Mesenchymal stem cell (in vitro differentiated cells and primary cell): ENCODE measurements at regions not wholly inside any gene's neighbourhood (a gene's known extent, or its start where the extent isn't known, plus 50 kb on each side); places are given as distances from the start of the nearest gene placed in this dataset.

Experiments
- DNase-seq: peaks from one replicate; pipeline ENCODE4 v3.0.0-alpha.2; 2013
- H2AFZ ChIP-seq: one replicate; pipeline ENCODE4 v1.6.1; 2013; ENCODE audit warnings: low read depth, mild to moderate bottlenecking, control low read depth, inconsistent platforms, low read length, moderate library complexity
- H2AK5ac ChIP-seq: 2 replicates; pipeline ENCODE4 v1.6.1; 2013; ENCODE audit warnings: low read length, moderate library complexity, mild to moderate bottlenecking, inconsistent platforms; ENCODE audit not compliant: severe bottlenecking
- H2BK120ac ChIP-seq: one replicate; pipeline ENCODE4 v1.6.1; 2013; ENCODE audit warnings: low read depth, mild to moderate bottlenecking, inconsistent platforms, low read length, moderate library complexity
- H2BK12ac ChIP-seq, 2 experiments: one replicate each; pipeline ENCODE4 v1.6.1; 2013; ENCODE audit warnings: inconsistent platforms in 2 of 2, low read length in 2 of 2, mild to moderate bottlenecking in 2 of 2, moderate library complexity in 2 of 2, control low read depth in 1 of 2
- H2BK15ac ChIP-seq: one replicate; pipeline ENCODE4 v1.6.1; 2013; ENCODE audit warnings: mild to moderate bottlenecking, low read depth, inconsistent platforms; ENCODE audit not compliant: poor library complexity, severe bottlenecking
- H2BK5ac ChIP-seq: 2 replicates; pipeline ENCODE4 v1.6.1; 2013; ENCODE audit warnings: low read depth, mild to moderate bottlenecking, low read length, control low read depth, inconsistent platforms; ENCODE audit not compliant: poor library complexity, severe bottlenecking
- H3K14ac ChIP-seq, 2 experiments: one replicate each; pipeline ENCODE4 v1.6.1; 2013; ENCODE audit warnings: inconsistent platforms in 2 of 2, low read length in 2 of 2, control low read depth in 1 of 2, mild to moderate bottlenecking in 1 of 2, moderate library complexity in 1 of 2
- H3K18ac ChIP-seq, 2 experiments: one replicate each; pipeline ENCODE4 v1.6.1; 2013; ENCODE audit warnings: inconsistent platforms in 2 of 2, low read length in 2 of 2, control low read depth in 1 of 2, low read depth in 1 of 2, mild to moderate bottlenecking in 1 of 2
- H3K23ac ChIP-seq, 2 experiments: one replicate each; pipeline ENCODE4 v1.6.1; 2013; ENCODE audit warnings: inconsistent platforms in 2 of 2, low read length in 2 of 2, mild to moderate bottlenecking in 2 of 2, moderate library complexity in 2 of 2, control low read depth in 1 of 2
- H3K27ac ChIP-seq: 2 replicates; pipeline ENCODE4 v1.5.1; 2013; ENCODE audit warnings: mild to moderate bottlenecking, moderate library complexity, low read length, control low read depth, inconsistent platforms; ENCODE audit not compliant: poor library complexity, severe bottlenecking
- H3K27me3 ChIP-seq, 2 experiments: 2 replicates each; pipeline versions ENCODE4 v1.6.1 to v1.7.0; 2013; ENCODE audit warnings: low read length in 2 of 2, mild to moderate bottlenecking in 2 of 2, moderate library complexity in 2 of 2, control low read depth in 1 of 2, inconsistent platforms in 1 of 2; ENCODE audit not compliant: control insufficient read depth in 1 of 2, insufficient read depth in 1 of 2
- H3K36me3 ChIP-seq, 2 experiments: 2 replicates each; pipeline versions ENCODE4 v1.6.1 to v1.7.0; 2013; ENCODE audit warnings: low read length in 2 of 2, control low read depth in 1 of 2, inconsistent platforms in 1 of 2, low read depth in 1 of 2, mild to moderate bottlenecking in 1 of 2; ENCODE audit not compliant: insufficient read depth in 2 of 2, control insufficient read depth in 1 of 2
- H3K4ac ChIP-seq, 2 experiments: one replicate each; pipeline ENCODE4 v1.6.1; 2013; ENCODE audit warnings: inconsistent platforms in 2 of 2, low read length in 2 of 2, mild to moderate bottlenecking in 2 of 2, moderate library complexity in 2 of 2, control low read depth in 1 of 2, low read depth in 1 of 2
- H3K4me1 ChIP-seq: 2 replicates; pipeline ENCODE4 v1.6.1; 2013; ENCODE audit warnings: low read depth, low read length, control low read depth; ENCODE audit not compliant: control insufficient read depth, insufficient read depth
- H3K4me2 ChIP-seq: 2 replicates; pipeline ENCODE4 v1.6.1; 2013; ENCODE audit warnings: low read length, mild to moderate bottlenecking, inconsistent platforms; ENCODE audit not compliant: poor library complexity, severe bottlenecking
- H3K4me3 ChIP-seq, 2 experiments: 2 replicates each; pipeline versions ENCODE4 v1.5.1 to v1.7.0; 2013; ENCODE audit warnings: low read length in 2 of 2, mild to moderate bottlenecking in 2 of 2, control low read depth in 1 of 2, low read depth in 1 of 2; ENCODE audit not compliant: insufficient read depth in 1 of 2
- H3K79me1 ChIP-seq: replicated peaks from 2 replicates; pipeline ENCODE4 v1.6.1; 2013; ENCODE audit warnings: mild to moderate bottlenecking, control low read depth, low read length, inconsistent platforms; ENCODE audit not compliant: poor library complexity, severe bottlenecking
- H3K9ac ChIP-seq: 2 replicates; pipeline ENCODE4 v1.7.0; 2013; ENCODE audit warnings: mild to moderate bottlenecking, low read length, moderate library complexity
- H3K9me3 ChIP-seq: 2 replicates; pipeline ENCODE4 v1.7.0; 2013; ENCODE audit warnings: mild to moderate bottlenecking, low read length; ENCODE audit not compliant: control insufficient read depth
- H4K8ac ChIP-seq: one replicate; pipeline ENCODE4 v1.6.1; 2013; ENCODE audit warnings: inconsistent platforms, mild to moderate bottlenecking, low read length, moderate library complexity
- H4K91ac ChIP-seq: one replicate; pipeline ENCODE4 v1.6.1; 2013; ENCODE audit warnings: mild to moderate bottlenecking, low read length, inconsistent platforms
- WGBS: methylation state at CpG from one replicate; pipeline ENCODE4 v1.1.7; 2013; ENCODE audit warnings: mixed read lengths; 5-methylcytosine and 5-hydroxymethylcytosine counted together

DNA sequence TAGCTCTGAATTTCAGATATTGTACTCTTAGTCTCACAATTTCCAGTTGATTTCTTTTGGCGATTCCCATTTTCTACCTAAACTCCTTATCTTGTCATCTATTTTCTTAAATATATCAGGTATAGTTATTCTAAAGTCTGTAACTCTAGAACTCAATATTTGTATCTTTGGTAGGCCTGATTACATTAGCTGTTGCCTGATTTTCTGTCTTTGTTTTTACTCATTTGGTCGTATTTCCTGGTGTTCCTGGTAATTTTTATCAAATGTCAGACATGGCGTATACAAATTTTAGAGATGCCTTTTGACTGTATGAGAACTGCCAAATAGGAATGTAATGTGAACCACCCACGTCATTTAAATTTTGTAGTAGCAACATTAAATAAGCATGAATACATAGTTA is 266.7 kb downstream of the ZNF536 start:
- no peak overlapping the region for H2AK5ac ChIP-seq
- no peak overlapping the region for H2BK120ac ChIP-seq
- no peak overlapping the region for H3K9ac ChIP-seq
- no peak overlapping the region for H2BK5ac ChIP-seq
- no peak overlapping the region for H4K91ac ChIP-seq
- no peak overlapping the region for H4K8ac ChIP-seq
- no peaks in the 10 kb centered on the region for H3K36me3 ChIP-seq
- no peak overlapping the region for H3K27ac ChIP-seq
- no peak overlapping the region for H2AFZ ChIP-seq
- no peak for DNase-seq
- H2BK15ac ChIP-seq, result no peak overlapping the region
- no peaks in the 10 kb centered on the region for H3K79me1 ChIP-seq
- no peak overlapping the region for H3K23ac ChIP-seq
- no peak overlapping the region for H3K14ac ChIP-seq
- H3K4ac ChIP-seq, result no peak overlapping the region
- no peaks in the 10 kb centered on the region for H3K9me3 ChIP-seq
- H2BK12ac ChIP-seq, result no peak overlapping the region
- 71% methylated on average over 2 of the region's 4 CpGs for WGBS
- no peak overlapping the region for H3K18ac ChIP-seq
- no peak overlapping the region for H3K4me2 ChIP-seq
- no peaks in the 10 kb centered on the region for H3K4me1 ChIP-seq
- no peak overlapping the region for H3K4me3 ChIP-seq
- H3K27me3 ChIP-seq, result peaks cover 0 to 47% of the 10 kb centered on the region in 2 experiments

- Histone ChIP-seq H2BK12ac (no peak overlapping the region), H3K9ac (no peak overlapping the region), H3K4me2 (no peak overlapping the region), H3K27me3 (peaks cover 0 to 45% of the 10 kb centered on the region in 2 experiments), H3K79me1 (no peaks in the 10 kb centered on the region), H2BK120ac (no peak overlapping the region), H4K8ac (no peak overlapping the region), H3K27ac (no peak overlapping the region), H2AK5ac (no peak overlapping the region), H2AFZ (no peak overlapping the region), H3K14ac (no peak overlapping the region), H3K9me3 (no peaks in the 10 kb centered on the region), H2BK5ac (no peak overlapping the region), H3K4ac (no peak overlapping the region), H3K23ac (no peak overlapping the region), H3K4me1 (no peaks in the 10 kb centered on the region), H3K18ac (no peak overlapping the region), H4K91ac (no peak overlapping the region), H3K4me3 (no peak overlapping the region), H2BK15ac (no peak overlapping the region), H3K36me3 (no peaks in the 10 kb centered on the region)
- DNase-seq, result no peak
- WGBS, result 45% methylated on average over 2 of the region's 2 CpGs
These were observed 265.7 kb downstream of the ZNF536 start for GRCh38 chr19:30637926-30638325.

GRCh38 chr19:30634996-30635975 is 263.1 kb downstream of the ZNF536 start:
- 78% methylated on average over 20 of the region's 20 CpGs for whole genome bisulfite sequencing
- Histone ChIP-seq H3K79me1 (no peaks in the 10 kb centered on the region), H3K14ac (no peak overlapping the region), H4K8ac (no peak overlapping the region), H3K4me1 (no peaks in the 10 kb centered on the region), H3K18ac (no peak overlapping the region), H3K27ac (no peak overlapping the region), H2AK5ac (no peak overlapping the region), H2BK15ac (no peak overlapping the region), H3K4me2 (no peak overlapping the region), H3K23ac (no peak overlapping the region), H3K4me3 (no peak overlapping the region), H3K27me3 (peaks cover 0 to 29% of the 10 kb centered on the region in 2 experiments), H3K4ac (no peak overlapping the region), H3K9me3 (no peaks in the 10 kb centered on the region), H3K36me3 (no peaks in the 10 kb centered on the region), H4K91ac (no peak overlapping the region), H3K9ac (no peak overlapping the region), H2BK12ac (no peak overlapping the region), H2AFZ (no peak overlapping the region), H2BK120ac (no peak overlapping the region), H2BK5ac (no peak overlapping the region)
- no peak for DNase-seq

GRCh38 chr19:30634131-30634830 is 262.1 kb downstream of the ZNF536 start:
- no peak overlapping the region for H3K23ac ChIP-seq
- H3K9me3 ChIP-seq, result no peaks in the 10 kb centered on the region
- H4K91ac ChIP-seq, result no peak overlapping the region
- 88% methylated on average over 19 of the region's 19 CpGs for WGBS
- no peak overlapping the region for H3K4me3 ChIP-seq
- no peak overlapping the region for H3K14ac ChIP-seq
- no peak overlapping the region for H3K18ac ChIP-seq
- no peak overlapping the region for H2BK120ac ChIP-seq
- H2BK5ac ChIP-seq, result no peak overlapping the region
- no peak overlapping the region for H3K27ac ChIP-seq
- no peak overlapping the region for H2BK12ac ChIP-seq
- no peak for DNase-seq
- H3K27me3 ChIP-seq, result peaks cover 0 to 35% of the 10 kb centered on the region in 2 experiments
- H3K9ac ChIP-seq, result no peak overlapping the region
- no peaks in the 10 kb centered on the region for H3K79me1 ChIP-seq
- no peak overlapping the region for H2AFZ ChIP-seq
- H3K4ac ChIP-seq, result no peak overlapping the region
- no peak overlapping the region for H2AK5ac ChIP-seq
- no peaks in the 10 kb centered on the region for H3K4me1 ChIP-seq
- H4K8ac ChIP-seq, result no peak overlapping the region
- no peaks in the 10 kb centered on the region for H3K36me3 ChIP-seq
- no peak overlapping the region for H3K4me2 ChIP-seq
- no peak overlapping the region for H2BK15ac ChIP-seq
